ENCODE measurements at regions not wholly inside any gene's neighbourhood (a gene's known extent, or its start where the extent isn't known, plus 50 kb on each side); places are given as distances from the start of the nearest gene placed in this dataset.

DNA sequence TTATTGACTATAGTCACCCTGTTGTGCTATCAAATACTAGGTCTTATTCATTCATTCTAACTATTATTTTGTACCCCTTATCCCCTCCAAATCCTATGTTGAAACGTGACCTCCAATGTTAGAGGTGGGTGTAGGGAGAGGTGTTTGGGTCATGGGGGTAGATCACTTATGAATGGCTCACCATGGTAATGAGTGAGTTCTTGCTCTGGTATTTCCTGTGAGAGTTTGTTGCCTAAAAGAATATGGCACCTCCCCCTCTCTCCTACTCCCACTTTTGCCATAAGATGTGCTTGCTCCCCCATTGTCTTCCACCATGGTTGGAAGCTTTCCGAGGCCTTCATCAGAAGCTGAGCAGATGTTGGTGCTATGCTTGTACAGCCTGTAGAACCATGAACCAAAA is 59.3 kb upstream of the BRD7 start:
- no peak overlapping the region for H3K4me2 ChIP-seq (ENCODE audit: extremely low read depth, insufficient read depth, low read length)
- H3K9me3 ChIP-seq (ENCODE audit: control insufficient read depth, insufficient read depth, low read depth, low read length), result no peaks in the 10 kb centered on the region
- no peaks in the 10 kb centered on the region for H4K20me1 ChIP-seq (ENCODE audit: control insufficient read depth, extremely low read depth, insufficient read depth, low read length)
- TF ChIP-seq EZH2 (IDR thresholded peaks at IDR 0.05; ENCODE audit: low read length, missing control alignments), result no peak
- TF ChIP-seq, protein P1, sequence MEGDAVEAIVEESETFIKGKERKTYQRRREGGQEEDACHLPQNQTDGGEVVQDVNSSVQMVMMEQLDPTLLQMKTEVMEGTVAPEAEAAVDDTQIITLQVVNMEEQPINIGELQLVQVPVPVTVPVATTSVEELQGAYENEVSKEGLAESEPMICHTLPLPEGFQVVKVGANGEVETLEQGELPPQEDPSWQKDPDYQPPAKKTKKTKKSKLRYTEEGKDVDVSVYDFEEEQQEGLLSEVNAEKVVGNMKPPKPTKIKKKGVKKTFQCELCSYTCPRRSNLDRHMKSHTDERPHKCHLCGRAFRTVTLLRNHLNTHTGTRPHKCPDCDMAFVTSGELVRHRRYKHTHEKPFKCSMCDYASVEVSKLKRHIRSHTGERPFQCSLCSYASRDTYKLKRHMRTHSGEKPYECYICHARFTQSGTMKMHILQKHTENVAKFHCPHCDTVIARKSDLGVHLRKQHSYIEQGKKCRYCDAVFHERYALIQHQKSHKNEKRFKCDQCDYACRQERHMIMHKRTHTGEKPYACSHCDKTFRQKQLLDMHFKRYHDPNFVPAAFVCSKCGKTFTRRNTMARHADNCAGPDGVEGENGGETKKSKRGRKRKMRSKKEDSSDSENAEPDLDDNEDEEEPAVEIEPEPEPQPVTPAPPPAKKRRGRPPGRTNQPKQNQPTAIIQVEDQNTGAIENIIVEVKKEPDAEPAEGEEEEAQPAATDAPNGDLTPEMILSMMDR (conservative IDR thresholded peaks at IDR 0.05 in 1 of 2, IDR thresholded peaks at IDR 0.05 in 1 of 2; ENCODE audit: low read depth in 1 of 2, low read length in 2 of 2), result no peak
- H3K4me1 ChIP-seq (ENCODE audit: control insufficient read depth, extremely low read depth, insufficient read depth, low read length), result no peaks in the 10 kb centered on the region
- H3K4me3 ChIP-seq (replicated peaks in 1 of 4; ENCODE audit: control extremely low read depth in 1 of 4, insufficient read depth in 1 of 4, low read depth in 3 of 4, low read length in 4 of 4), result no peak overlapping the region
- H3K9ac ChIP-seq (ENCODE audit: insufficient read depth, low read length), result no peak overlapping the region
- no peaks in the 10 kb centered on the region for H3K27me3 ChIP-seq (ENCODE audit: control insufficient read depth, insufficient read depth, low read length)
- no peaks in the 10 kb centered on the region for H3K36me3 ChIP-seq (ENCODE audit: control insufficient read depth, insufficient read depth, low read length)
- peak in 1 of 2 donors; percentile 12 for DNase-seq (ENCODE audit: low read depth in 2 of 2)
- no peak overlapping the region for H3K27ac ChIP-seq (ENCODE audit: insufficient read depth, low read length)
- H3K79me2 ChIP-seq (ENCODE audit: control insufficient read depth, insufficient read depth, low read length), result no peaks in the 10 kb centered on the region
- no peak overlapping the region for H2AFZ ChIP-seq (ENCODE audit: low read length)

DNA sequence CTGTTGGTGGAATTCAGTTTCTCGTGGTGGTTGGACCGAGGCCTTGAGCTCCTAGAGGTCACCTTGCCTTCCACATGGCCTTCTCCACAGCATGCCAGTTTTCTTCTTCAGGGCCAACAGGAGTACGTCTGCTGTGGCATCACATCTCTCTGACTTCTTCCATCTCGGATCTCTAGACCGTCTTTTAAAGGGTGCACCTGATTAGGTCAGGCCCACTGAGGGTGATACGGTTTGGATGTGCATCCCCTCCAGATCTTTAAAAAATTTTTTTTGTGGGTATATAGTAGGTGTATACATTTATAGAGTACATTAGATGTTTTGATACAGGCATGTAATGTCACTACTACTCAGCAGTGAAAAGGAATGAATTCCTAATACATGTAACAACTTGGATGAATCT is 58.3 kb upstream of the BRD7 start:
- no peak for DNase-seq (ENCODE audit: low read depth in 2 of 2)
- Histone ChIP-seq H3K4me1 (ENCODE audit: control insufficient read depth, extremely low read depth, insufficient read depth, low read length) (no peaks in the 10 kb centered on the region), H4K20me1 (ENCODE audit: control insufficient read depth, extremely low read depth, insufficient read depth, low read length) (no peaks in the 10 kb centered on the region), H3K4me3 (replicated peaks in 1 of 4; ENCODE audit: control extremely low read depth in 1 of 4, insufficient read depth in 1 of 4, low read depth in 3 of 4, low read length in 4 of 4) (no peak overlapping the region), H3K36me3 (ENCODE audit: control insufficient read depth, insufficient read depth, low read length) (no peaks in the 10 kb centered on the region), H3K9me3 (ENCODE audit: control insufficient read depth, insufficient read depth, low read depth, low read length) (no peaks in the 10 kb centered on the region), H3K9ac (ENCODE audit: insufficient read depth, low read length) (no peak overlapping the region), H3K27ac (ENCODE audit: insufficient read depth, low read length) (no peak overlapping the region), H3K4me2 (ENCODE audit: extremely low read depth, insufficient read depth, low read length) (no peak overlapping the region), H3K79me2 (ENCODE audit: control insufficient read depth, insufficient read depth, low read length) (no peaks in the 10 kb centered on the region), H3K27me3 (ENCODE audit: control insufficient read depth, insufficient read depth, low read length) (no peaks in the 10 kb centered on the region), H2AFZ (ENCODE audit: low read length) (no peak overlapping the region)
- TF ChIP-seq, protein P1 (conservative IDR thresholded peaks at IDR 0.05 in 1 of 2, IDR thresholded peaks at IDR 0.05 in 1 of 2; ENCODE audit: low read depth in 1 of 2, low read length in 2 of 2), result no peak
- no peak for TF ChIP-seq EZH2 (IDR thresholded peaks at IDR 0.05; ENCODE audit: low read length, missing control alignments)

DNA sequence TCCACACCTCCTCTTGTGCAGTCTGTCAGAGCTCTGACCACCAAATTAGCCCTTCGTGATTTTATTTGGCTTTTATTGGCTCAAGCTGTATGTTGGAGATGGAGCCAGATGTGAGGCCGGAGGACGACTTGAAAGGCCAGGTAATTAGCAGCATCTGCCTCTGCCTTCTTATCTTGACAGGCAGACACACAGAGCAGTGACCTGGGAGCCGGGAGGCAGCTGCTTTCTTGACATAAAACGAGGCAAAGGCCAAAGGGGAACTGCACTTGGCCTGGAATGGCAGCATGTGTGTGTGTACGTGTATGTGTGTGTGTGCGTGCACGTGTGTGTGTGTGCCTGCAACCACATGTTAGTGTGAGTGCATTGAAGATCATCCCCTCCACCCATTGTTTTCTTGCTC is 56.9 kb upstream of the BRD7 start:
- H4K20me1 ChIP-seq (ENCODE audit: control insufficient read depth, extremely low read depth, insufficient read depth, low read length), result no peaks in the 10 kb centered on the region
- H3K36me3 ChIP-seq (ENCODE audit: control insufficient read depth, insufficient read depth, low read length), result no peaks in the 10 kb centered on the region
- no peak for DNase-seq (ENCODE audit: low read depth in 2 of 2)
- no peaks in the 10 kb centered on the region for H3K79me2 ChIP-seq (ENCODE audit: control insufficient read depth, insufficient read depth, low read length)
- TF ChIP-seq EZH2 (IDR thresholded peaks at IDR 0.05; ENCODE audit: low read length, missing control alignments), result no peak
- TF ChIP-seq, protein P1 (conservative IDR thresholded peaks at IDR 0.05 in 1 of 2, IDR thresholded peaks at IDR 0.05 in 1 of 2; ENCODE audit: low read depth in 1 of 2, low read length in 2 of 2), result no peak
- H3K4me2 ChIP-seq (ENCODE audit: extremely low read depth, insufficient read depth, low read length), result no peak overlapping the region
- H2AFZ ChIP-seq (ENCODE audit: low read length), result no peak overlapping the region
- no peak overlapping the region for H3K4me3 ChIP-seq (replicated peaks in 1 of 4; ENCODE audit: control extremely low read depth in 1 of 4, insufficient read depth in 1 of 4, low read depth in 3 of 4, low read length in 4 of 4)
- H3K27ac ChIP-seq (ENCODE audit: insufficient read depth, low read length), result no peak overlapping the region
- no peaks in the 10 kb centered on the region for H3K4me1 ChIP-seq (ENCODE audit: control insufficient read depth, extremely low read depth, insufficient read depth, low read length)
- H3K9ac ChIP-seq (ENCODE audit: insufficient read depth, low read length), result no peak overlapping the region
- H3K27me3 ChIP-seq (ENCODE audit: control insufficient read depth, insufficient read depth, low read length), result no peaks in the 10 kb centered on the region
- no peaks in the 10 kb centered on the region for H3K9me3 ChIP-seq (ENCODE audit: control insufficient read depth, insufficient read depth, low read depth, low read length)
